Panc1 (cell line): ENCODE measurements at regions not wholly inside any gene's neighbourhood (a gene's known extent, or its start where the extent isn't known, plus 50 kb on each side); places are given as distances from the start of the nearest gene placed in this dataset.

Experiments
- ATAC-seq: fragments of 200-7000 bp; cut with Tn5 transposase; 2 replicates; pipeline ENCODE4 v1.9.1; 2020; ENCODE audit warnings: mild to moderate bottlenecking, moderate library complexity
- BruUV-seq: library from RNA; stranded (reverse); fragments of 400-500 nt; replicated peaks from 2 replicates; lab custom pipeline; 2021; lab: Mats Ljungman, UMichigan
- CTCF ChIA-PET: fragments of 300-600 bp; sonication (Branson Sonifier 250); formaldehyde crosslinking; loops from one replicate; lab custom pipeline; 2022; ENCODE audit warnings: antibody characterized with exemption; lab: Charles Lee
- POLR2A ChIA-PET: fragments of 300-600 bp; sonication (Branson Sonifier 250); formaldehyde crosslinking; loops from one replicate; lab custom pipeline; 2022; ENCODE audit warnings: antibody characterized with exemption; lab: Charles Lee
- DNase-seq: peaks from one replicate; pipeline ENCODE4 v3.0.0-alpha.2; 2010; ENCODE audit warnings: low read depth, low spot score
- H3K27ac ChIP-seq: 2 replicates; pipeline ENCODE4 v1.5.1; 2011; ENCODE audit warnings: mild to moderate bottlenecking, low read length, inconsistent platforms
- H3K27me3 ChIP-seq: fragments of 200-500 bp; sonication (Bioruptor generic); 2 replicates; pipeline ENCODE4 v1.6.0; 2014; ENCODE audit warnings: low read length, inconsistent platforms; ENCODE audit not compliant: control insufficient read depth, insufficient read depth
- H3K36me3 ChIP-seq: fragments of 200-500 bp; sonication (Bioruptor generic); 2 replicates; pipeline ENCODE4 v1.5.1; 2014; ENCODE audit warnings: inconsistent platforms, mild to moderate bottlenecking, low read length, moderate library complexity; ENCODE audit not compliant: control insufficient read depth, insufficient read depth
- H3K4me1 ChIP-seq: 2 replicates; pipeline ENCODE4 v1.5.1; 2011; ENCODE audit warnings: inconsistent platforms, mild to moderate bottlenecking, low read length, moderate library complexity; ENCODE audit not compliant: control insufficient read depth, insufficient read depth
- H3K4me3 ChIP-seq, 2 experiments: 2 replicates each; pipeline ENCODE4 v1.5.1; 2011 to 2012; ENCODE audit warnings: low read depth in 2 of 2, low read length in 2 of 2, mild to moderate bottlenecking in 2 of 2, inconsistent platforms in 1 of 2, moderate library complexity in 1 of 2
- H3K9me3 ChIP-seq: fragments of 200-500 bp; sonication (Bioruptor generic); 2 replicates; pipeline ENCODE4 v1.5.1; 2014; ENCODE audit warnings: low read depth, mild to moderate bottlenecking, inconsistent platforms, low read length, moderate library complexity; ENCODE audit not compliant: control insufficient read depth, insufficient read depth
- POLR2AphosphoS5 ChIP-seq: IDR thresholded peaks from 2 replicates; pipeline ENCODE4 v1.6.1; 2012; ENCODE audit warnings: mild to moderate bottlenecking, low read depth, low read length, moderate library complexity
- REST ChIP-seq, 2 experiments: IDR thresholded peaks; 2 replicates each; pipeline ENCODE4 v1.6.1; 2011 to 2012; ENCODE audit warnings: low read depth in 2 of 2, control low read depth in 1 of 2, low read length in 1 of 2, mild to moderate bottlenecking in 1 of 2, moderate library complexity in 1 of 2; ENCODE audit not compliant: insufficient read depth in 1 of 2
- SIN3A ChIP-seq: IDR thresholded peaks from 2 replicates; pipeline ENCODE4 v1.6.1; 2012; ENCODE audit warnings: low read depth, mild to moderate bottlenecking, low read length, moderate library complexity, borderline replicate concordance; ENCODE audit not compliant: insufficient read depth
- TCF7L2 ChIP-seq: IDR thresholded peaks from 2 replicates; pipeline ENCODE4 v1.6.1; 2011; ENCODE audit warnings: mild to moderate bottlenecking, low read depth, low read length, inconsistent platforms
- in situ Hi-C: cut with HindIII; loops from 2 replicates; pipeline ENCODE4 v1.10.0; 2016; ENCODE audit warnings: low sequenced_read_pairs, low pct_unique_long_range_greater_than_20kb
- intact Hi-C: fragments of 100-400 bp; cut with micrococcal nuclease; formaldehyde crosslinking; loops from one replicate; pipeline ENCODE4 v1.10.0; 2022; ENCODE audit not compliant: unreplicated experiment
- TF ChIP-seq, protein P1 (sequence below): fragments of 450-650 bp; IDR thresholded peaks from 2 replicates; pipeline ENCODE4 v1.5.1; 2017; ENCODE audit warnings: mild to moderate bottlenecking

DNA sequence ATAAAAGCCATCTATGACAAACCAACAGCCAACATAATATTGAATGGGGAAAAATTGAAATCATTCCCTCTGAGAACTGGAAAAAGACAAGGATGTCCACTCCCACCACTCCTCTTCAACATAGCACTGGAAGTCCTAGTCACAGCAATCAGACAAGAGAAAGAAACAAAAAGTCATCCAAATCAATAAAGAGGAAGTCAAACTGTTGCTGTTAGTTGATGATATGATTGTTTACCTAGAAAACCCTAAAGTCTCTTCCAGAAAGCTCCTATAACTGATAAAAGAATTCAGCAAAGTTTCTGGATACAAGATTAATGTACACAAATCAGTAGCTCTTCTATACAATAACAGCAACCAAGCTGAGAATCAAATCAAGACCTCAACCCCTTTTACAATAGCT lies 285.1 kb upstream of the PHF14 start:
- DNase-seq (no peak), ATAC-seq (no peak)
- ChIA-PET POLR2A (no interaction called here), CTCF (no interaction called here)
- Histone ChIP-seq H3K4me3 (no peak overlapping the region), H3K9me3 (no peaks in the 10 kb centered on the region), H3K27me3 (no peaks in the 10 kb centered on the region), H3K27ac (no peak overlapping the region), H3K36me3 (no peaks in the 10 kb centered on the region), H3K4me1 (no peaks in the 10 kb centered on the region)
- BruUV-seq, result no TSS peak
- TF ChIP-seq, protein P1, sequence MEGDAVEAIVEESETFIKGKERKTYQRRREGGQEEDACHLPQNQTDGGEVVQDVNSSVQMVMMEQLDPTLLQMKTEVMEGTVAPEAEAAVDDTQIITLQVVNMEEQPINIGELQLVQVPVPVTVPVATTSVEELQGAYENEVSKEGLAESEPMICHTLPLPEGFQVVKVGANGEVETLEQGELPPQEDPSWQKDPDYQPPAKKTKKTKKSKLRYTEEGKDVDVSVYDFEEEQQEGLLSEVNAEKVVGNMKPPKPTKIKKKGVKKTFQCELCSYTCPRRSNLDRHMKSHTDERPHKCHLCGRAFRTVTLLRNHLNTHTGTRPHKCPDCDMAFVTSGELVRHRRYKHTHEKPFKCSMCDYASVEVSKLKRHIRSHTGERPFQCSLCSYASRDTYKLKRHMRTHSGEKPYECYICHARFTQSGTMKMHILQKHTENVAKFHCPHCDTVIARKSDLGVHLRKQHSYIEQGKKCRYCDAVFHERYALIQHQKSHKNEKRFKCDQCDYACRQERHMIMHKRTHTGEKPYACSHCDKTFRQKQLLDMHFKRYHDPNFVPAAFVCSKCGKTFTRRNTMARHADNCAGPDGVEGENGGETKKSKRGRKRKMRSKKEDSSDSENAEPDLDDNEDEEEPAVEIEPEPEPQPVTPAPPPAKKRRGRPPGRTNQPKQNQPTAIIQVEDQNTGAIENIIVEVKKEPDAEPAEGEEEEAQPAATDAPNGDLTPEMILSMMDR, result no peak
- TF ChIP-seq POLR2AphosphoS5, result no peak
- TF ChIP-seq SIN3A, result no peak
- no peak for TF ChIP-seq REST (IDR thresholded peaks at IDR 0.05; ENCODE audit: insufficient read depth in 1 of 2, low read depth in 2 of 2, low read length in 1 of 2)
- TF ChIP-seq TCF7L2, result no peak
- in situ Hi-C loops (no loop called here), intact Hi-C loops (no loop called here)

DNA sequence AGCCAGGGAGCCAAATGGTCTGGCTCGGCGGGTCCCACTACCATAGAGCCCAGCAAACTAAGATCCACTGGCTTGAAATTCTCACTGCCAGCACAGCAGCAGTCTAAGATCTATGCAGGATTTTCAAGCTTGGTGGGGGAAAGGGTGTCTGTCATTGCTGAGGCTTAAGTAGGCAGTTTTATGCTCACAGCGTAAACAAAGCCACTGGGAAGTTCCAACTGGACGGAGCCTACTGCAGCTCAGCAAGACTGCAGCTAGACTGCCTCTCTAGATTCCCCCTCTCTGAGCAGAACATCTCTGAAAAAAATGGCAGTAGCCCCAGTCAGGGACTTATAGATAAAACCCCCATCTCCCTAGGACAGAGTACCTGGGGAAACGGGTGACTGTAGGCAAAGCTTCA lies 277.6 kb upstream of the PHF14 start:
- BruUV-seq, result no TSS peak

More for the DNA sequence above, 277.6 kb upstream of the PHF14 start:
- no peaks in the 10 kb centered on the region for H3K4me1 ChIP-seq
- DNase-seq (no peak), ATAC-seq (no peak)
- H3K4me3 ChIP-seq, result no peak overlapping the region
- TF ChIP-seq POLR2AphosphoS5 (no peak), SIN3A (no peak), TCF7L2 (no peak), REST (IDR thresholded peaks at IDR 0.05; ENCODE audit: insufficient read depth in 1 of 2, low read depth in 2 of 2, low read length in 1 of 2) (no peak)
- TF ChIP-seq, protein P1, result no peak
- no peaks in the 10 kb centered on the region for H3K36me3 ChIP-seq
- ChIA-PET POLR2A (no interaction called here), CTCF (no interaction called here)
- no peak overlapping the region for H3K27ac ChIP-seq
- H3K27me3 ChIP-seq, result no peaks in the 10 kb centered on the region
- no peaks in the 10 kb centered on the region for H3K9me3 ChIP-seq
- in situ Hi-C loops (no loop called here), intact Hi-C loops (no loop called here)
